ENCODE measurements at regions not wholly inside any gene's neighbourhood (a gene's known extent, or its start where the extent isn't known, plus 50 kb on each side); places are given as distances from the start of the nearest gene placed in this dataset.
A peak's percentile ranks its signal among the peaks of the same experiment; 100 is the strongest.

DNA sequence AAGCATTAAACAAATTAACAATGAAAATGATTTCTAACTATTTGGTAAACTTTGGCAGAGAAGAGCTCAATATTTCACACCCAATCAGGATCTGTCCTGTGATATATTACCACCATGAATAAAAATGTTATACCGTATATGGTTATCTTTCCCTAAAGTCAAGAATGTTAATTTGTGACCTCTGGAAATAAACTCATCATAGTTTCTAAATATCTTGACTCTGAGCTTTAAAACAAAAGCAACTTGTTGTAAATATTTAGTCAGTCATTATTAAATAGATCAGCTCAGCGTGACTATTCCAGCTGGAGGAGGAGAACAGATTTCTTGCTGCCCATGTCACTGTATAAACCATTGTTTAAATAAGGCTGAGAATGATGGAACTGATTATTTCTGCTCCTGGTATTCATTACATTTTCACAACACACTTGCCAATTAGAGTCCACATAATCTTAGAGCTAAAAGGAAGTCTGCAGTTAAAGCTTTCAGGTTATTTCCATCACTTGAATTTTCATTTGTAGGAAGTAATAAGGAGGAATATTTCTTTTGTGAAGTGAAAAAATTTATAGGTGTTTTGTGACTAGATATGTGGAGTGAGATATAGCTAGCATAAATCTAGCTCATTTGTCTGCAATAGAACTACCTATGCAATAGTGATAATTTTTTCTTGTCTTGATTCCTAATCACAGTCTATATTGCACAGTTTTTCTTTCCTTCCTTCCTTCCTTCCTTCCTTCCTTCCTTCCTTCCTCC, 106.5 kb upstream of the P2RY1 start:
- Mint-ChIP-seq H3K27me3 (no peaks in the 10 kb centered on the region), H3K27ac (no peak overlapping the region), H3K4me3 (no peak overlapping the region), H3K4me1 (no peaks in the 10 kb centered on the region), H3K9me3 (no peaks in the 10 kb centered on the region), H3K36me3 (no peaks in the 10 kb centered on the region)
- no peak for ATAC-seq

GRCh38 chr3:152729906-152730305, 105.0 kb upstream of the P2RY1 start:
- no peaks in the 10 kb centered on the region for H3K27me3 Mint-ChIP-seq
- no peak overlapping the region for H3K4me3 Mint-ChIP-seq
- no peak for ATAC-seq
- no peaks in the 10 kb centered on the region for H3K4me1 Mint-ChIP-seq
- no peak overlapping the region for H3K27ac Mint-ChIP-seq
- H3K36me3 Mint-ChIP-seq: no peaks in the 10 kb centered on the region
- no peaks in the 10 kb centered on the region for H3K9me3 Mint-ChIP-seq

- no peak for ATAC-seq
- Mint-ChIP-seq H3K36me3 (no peaks in the 10 kb centered on the region), H3K27ac (no peak overlapping the region), H3K4me1 (no peaks in the 10 kb centered on the region), H3K9me3 (no peaks in the 10 kb centered on the region), H3K27me3 (no peaks in the 10 kb centered on the region), H3K4me3 (no peak overlapping the region)
Observed at GRCh38 chr3:152731511-152731910, 103.4 kb upstream of the P2RY1 start.

- ATAC-seq: no peak
- H3K27ac Mint-ChIP-seq: no peak overlapping the region
Observed at GRCh38 chr3:152733584-152734119, 101.3 kb upstream of the P2RY1 start.

GRCh38 chr3:152737021-152737908, 97.7 kb upstream of the P2RY1 start:
- Mint-ChIP-seq H3K27ac (no peak overlapping the region), H3K36me3 (no peaks in the 10 kb centered on the region), H3K4me1 (no peaks in the 10 kb centered on the region), H3K9me3 (no peaks in the 10 kb centered on the region), H3K4me3 (no peak overlapping the region), H3K27me3 (no peaks in the 10 kb centered on the region)
- peak; percentile 85 for ATAC-seq

More at GRCh38 chr3:152733584-152734119, 101.3 kb upstream of the P2RY1 start:
- H3K4me3 Mint-ChIP-seq: no peak overlapping the region
- no peaks in the 10 kb centered on the region for H3K36me3 Mint-ChIP-seq
- H3K27me3 Mint-ChIP-seq: no peaks in the 10 kb centered on the region
- H3K4me1 Mint-ChIP-seq: no peaks in the 10 kb centered on the region
- H3K9me3 Mint-ChIP-seq: no peaks in the 10 kb centered on the region

DNA sequence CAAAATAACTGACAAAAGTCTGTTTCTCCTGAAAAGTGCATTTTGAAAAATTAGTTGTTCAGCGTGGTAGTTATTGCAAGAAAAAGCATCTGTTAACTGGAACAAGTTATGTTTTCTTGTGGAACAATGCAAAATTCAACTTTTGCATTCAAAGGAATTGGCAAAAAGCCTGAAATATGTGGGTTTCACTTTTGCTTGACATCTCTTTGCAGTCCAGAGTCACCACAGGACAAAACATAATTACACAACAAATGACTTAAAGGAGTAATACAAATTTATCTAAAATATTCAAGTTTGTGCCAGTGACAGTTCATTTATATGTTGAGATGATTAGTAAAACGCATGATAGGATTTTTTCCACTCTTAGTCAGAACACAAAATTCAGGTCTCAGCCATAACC, 96.3 kb upstream of the P2RY1 start:
- Mint-ChIP-seq H3K4me1 (no peaks in the 10 kb centered on the region), H3K9me3 (no peaks in the 10 kb centered on the region), H3K4me3 (no peak overlapping the region), H3K36me3 (no peaks in the 10 kb centered on the region), H3K27me3 (no peaks in the 10 kb centered on the region), H3K27ac (no peak overlapping the region)
- ATAC-seq: no peak

- Mint-ChIP-seq H3K4me3 (no peak overlapping the region), H3K27ac (no peak overlapping the region), H3K27me3 (peaks cover 5% of the 10 kb centered on the region), H3K9me3 (no peaks in the 10 kb centered on the region), H3K4me1 (no peaks in the 10 kb centered on the region), H3K36me3 (no peaks in the 10 kb centered on the region)
- peak; percentile 51 for ATAC-seq
Observed at GRCh38 chr3:152742368-152743347, 92.3 kb upstream of the P2RY1 start.

DNA sequence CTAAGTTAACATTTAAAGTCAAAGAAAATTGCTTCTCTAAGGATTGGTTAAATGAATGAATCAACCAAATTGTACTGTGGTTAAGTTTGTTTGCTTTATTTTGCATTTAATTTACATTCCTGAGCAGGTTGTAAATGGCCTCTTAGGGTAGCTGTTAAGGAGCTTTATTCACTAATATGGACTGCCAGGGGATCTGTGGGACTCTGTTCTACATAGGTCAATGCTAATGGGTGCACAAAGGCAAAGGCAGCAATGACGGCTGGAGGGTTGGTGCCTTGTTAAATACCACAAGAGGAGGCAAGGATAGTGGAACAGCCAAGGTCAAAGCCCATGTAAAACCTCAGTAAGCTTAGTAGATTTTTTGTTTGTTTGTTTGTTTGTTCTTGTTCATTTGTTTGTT, 89.3 kb upstream of the P2RY1 start:
- H3K36me3 Mint-ChIP-seq: no peaks in the 10 kb centered on the region
- peaks cover 8% of the 10 kb centered on the region for H3K27me3 Mint-ChIP-seq
- H3K9me3 Mint-ChIP-seq: peaks cover 8% of the 10 kb centered on the region
- H3K27ac Mint-ChIP-seq: no peak overlapping the region
- ATAC-seq: no peak
- no peak overlapping the region for H3K4me3 Mint-ChIP-seq
- no peaks in the 10 kb centered on the region for H3K4me1 Mint-ChIP-seq

DNA sequence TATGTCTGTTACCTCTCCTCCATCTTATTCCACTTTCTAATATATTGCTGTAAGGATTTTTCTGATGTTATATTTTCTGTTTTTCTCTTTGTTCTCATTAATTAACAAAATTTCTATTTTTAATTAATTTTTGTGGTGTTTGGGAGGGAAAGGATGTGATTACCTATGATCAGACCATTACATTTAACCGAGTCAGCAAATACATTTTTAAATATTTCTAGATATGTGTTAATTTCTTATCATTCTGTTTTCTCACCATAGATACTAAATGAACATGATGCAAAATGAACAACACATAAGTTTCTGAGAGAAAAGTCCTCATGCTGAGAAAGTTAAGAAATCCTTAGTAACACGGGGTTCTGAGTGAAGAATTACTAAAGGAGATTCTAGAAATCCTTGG, 80.6 kb upstream of the P2RY1 start:
- no peaks in the 10 kb centered on the region for H3K4me1 Mint-ChIP-seq
- no peak for ATAC-seq
- no peaks in the 10 kb centered on the region for H3K36me3 Mint-ChIP-seq
- no peaks in the 10 kb centered on the region for H3K27me3 Mint-ChIP-seq
- no peak overlapping the region for H3K27ac Mint-ChIP-seq
- H3K4me3 Mint-ChIP-seq: no peak overlapping the region
- H3K9me3 Mint-ChIP-seq: peaks cover 8% of the 10 kb centered on the region

DNA sequence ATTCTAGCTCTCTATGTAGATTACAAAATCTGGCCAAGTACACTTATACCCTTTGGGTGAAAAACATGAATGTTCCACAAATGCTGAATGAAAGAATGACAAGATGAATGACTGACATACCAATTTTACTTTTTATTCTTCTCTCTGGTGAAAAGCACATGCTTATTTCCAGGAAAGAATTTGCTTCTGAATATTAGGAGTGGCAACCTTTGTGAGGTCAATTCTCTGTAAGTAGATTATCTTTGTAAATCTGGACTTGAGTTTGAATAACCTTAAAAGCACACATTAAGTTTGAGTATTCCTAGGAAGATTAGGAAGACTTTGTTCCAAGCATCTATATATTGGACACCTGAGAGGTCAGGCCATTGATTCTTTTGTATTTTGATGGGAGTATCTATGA, 78.1 kb upstream of the P2RY1 start:
- H3K36me3 Mint-ChIP-seq: no peaks in the 10 kb centered on the region
- no peaks in the 10 kb centered on the region for H3K4me1 Mint-ChIP-seq
- no peak overlapping the region for H3K4me3 Mint-ChIP-seq
- no peak for ATAC-seq
- H3K27ac Mint-ChIP-seq: no peak overlapping the region
- no peaks in the 10 kb centered on the region for H3K27me3 Mint-ChIP-seq
- H3K9me3 Mint-ChIP-seq: no peaks in the 10 kb centered on the region

DNA sequence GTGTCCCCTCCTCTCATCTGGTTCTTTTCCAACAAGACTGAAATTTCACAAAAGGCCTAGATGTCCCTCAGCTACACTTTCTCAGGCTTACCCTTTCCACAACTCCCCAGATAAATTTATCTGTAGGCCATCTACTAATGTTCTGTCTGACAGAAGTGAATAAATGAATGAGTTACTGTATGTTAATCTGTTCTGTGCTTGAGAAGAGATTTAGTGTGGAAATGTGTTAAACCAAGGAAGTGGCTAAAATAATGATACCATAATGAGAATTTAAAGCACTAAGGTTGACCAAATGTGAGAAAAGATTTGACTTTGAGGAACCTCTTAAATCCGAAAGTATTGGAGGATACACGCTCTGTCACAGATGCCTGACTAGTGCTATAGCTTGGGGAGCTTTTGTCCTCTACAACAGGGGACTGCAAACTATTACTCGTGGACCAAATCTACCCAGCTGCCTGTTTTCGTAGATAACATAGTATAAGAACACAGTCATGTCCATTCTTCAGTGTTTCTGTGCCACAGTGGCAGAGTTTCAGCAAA, 74.8 kb upstream of the P2RY1 start:
- H3K36me3 Mint-ChIP-seq: no peaks in the 10 kb centered on the region
- no peaks in the 10 kb centered on the region for H3K27me3 Mint-ChIP-seq
- no peak overlapping the region for H3K4me3 Mint-ChIP-seq
- no peak overlapping the region for H3K27ac Mint-ChIP-seq
- no peaks in the 10 kb centered on the region for H3K4me1 Mint-ChIP-seq
- peaks cover 4% of the 10 kb centered on the region for H3K9me3 Mint-ChIP-seq
- ATAC-seq: no peak

DNA sequence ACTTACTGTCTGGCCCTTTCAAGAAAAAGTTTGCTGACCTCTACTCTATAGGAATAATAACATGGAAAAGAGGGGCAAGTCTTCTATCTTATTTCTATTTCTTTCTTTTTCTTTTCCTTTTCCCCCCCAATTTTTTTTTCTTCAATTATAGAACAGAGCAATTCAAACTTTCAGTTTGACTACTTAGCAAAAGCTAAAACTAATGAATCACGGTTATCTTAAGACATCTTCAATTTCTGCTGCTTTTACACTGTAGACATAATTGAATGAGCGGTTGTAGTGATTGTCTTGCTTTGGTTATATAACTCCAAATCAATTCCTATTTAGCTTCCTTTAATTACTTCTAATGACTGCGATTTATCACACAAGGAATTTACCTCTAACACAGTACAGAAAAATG, 74.3 kb upstream of the P2RY1 start:
- H3K4me1 Mint-ChIP-seq: no peaks in the 10 kb centered on the region
- ATAC-seq: no peak
- H3K36me3 Mint-ChIP-seq: no peaks in the 10 kb centered on the region
- H3K9me3 Mint-ChIP-seq: peaks cover 8% of the 10 kb centered on the region
- H3K27ac Mint-ChIP-seq: no peak overlapping the region
- H3K4me3 Mint-ChIP-seq: no peak overlapping the region
- no peaks in the 10 kb centered on the region for H3K27me3 Mint-ChIP-seq

DNA sequence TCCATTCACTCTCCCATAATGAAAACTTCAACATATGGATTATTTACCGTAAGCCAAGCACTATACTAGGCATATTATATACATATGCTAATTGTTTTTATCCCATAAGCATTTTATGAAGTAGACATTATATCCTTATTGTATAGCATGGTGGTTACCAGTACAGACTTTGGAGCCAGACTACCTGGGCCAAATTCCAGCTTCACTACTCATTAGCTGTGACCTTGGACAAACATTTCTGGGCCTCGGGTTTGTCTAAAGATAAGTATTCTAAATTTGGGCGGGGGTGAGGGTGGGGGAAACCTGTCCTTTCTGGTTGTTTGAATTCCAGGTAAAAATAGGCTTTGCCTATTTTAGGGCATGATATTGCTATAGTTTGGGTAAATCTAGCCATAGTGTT, 66.5 kb upstream of the P2RY1 start:
- no peaks in the 10 kb centered on the region for H3K27me3 Mint-ChIP-seq
- no peak for ATAC-seq
- no peak overlapping the region for H3K27ac Mint-ChIP-seq
- peaks cover 8% of the 10 kb centered on the region for H3K9me3 Mint-ChIP-seq
- no peak overlapping the region for H3K4me3 Mint-ChIP-seq
- H3K4me1 Mint-ChIP-seq: no peaks in the 10 kb centered on the region
- H3K36me3 Mint-ChIP-seq: no peaks in the 10 kb centered on the region

- no peaks in the 10 kb centered on the region for H3K36me3 Mint-ChIP-seq
- no peak overlapping the region for H3K27ac Mint-ChIP-seq
- no peak for ATAC-seq
- no peaks in the 10 kb centered on the region for H3K27me3 Mint-ChIP-seq
- H3K9me3 Mint-ChIP-seq: peaks cover 8% of the 10 kb centered on the region
- H3K4me1 Mint-ChIP-seq: no peaks in the 10 kb centered on the region
- no peak overlapping the region for H3K4me3 Mint-ChIP-seq
Observed at GRCh38 chr3:152769523-152769922, 65.4 kb upstream of the P2RY1 start.

DNA sequence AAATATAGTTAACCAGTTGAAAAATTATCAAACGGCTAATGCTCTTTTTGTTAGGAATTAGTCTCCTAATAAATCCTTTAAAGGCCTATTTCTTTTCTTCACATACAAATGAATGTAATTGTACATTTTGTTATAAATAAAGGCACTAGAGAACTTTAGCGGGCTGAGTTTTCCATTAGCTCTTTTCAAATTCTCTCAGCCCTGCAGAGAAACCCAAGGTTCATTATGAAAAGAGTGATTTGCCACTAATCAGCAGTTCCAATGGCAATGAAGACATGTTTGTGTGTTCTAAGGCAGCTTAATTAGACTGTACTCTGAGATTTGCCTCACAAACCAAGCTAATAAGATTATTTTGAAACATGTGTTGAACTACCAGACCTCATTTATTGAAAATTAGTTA, 64.6 kb upstream of the P2RY1 start:
- ATAC-seq: no peak
- H3K27me3 Mint-ChIP-seq: no peaks in the 10 kb centered on the region
- no peak overlapping the region for H3K27ac Mint-ChIP-seq
- no peaks in the 10 kb centered on the region for H3K4me1 Mint-ChIP-seq
- peaks cover 3% of the 10 kb centered on the region for H3K9me3 Mint-ChIP-seq
- H3K4me3 Mint-ChIP-seq: no peak overlapping the region
- H3K36me3 Mint-ChIP-seq: no peaks in the 10 kb centered on the region
